SK-N-SH treated with all-trans-retinoic acid at 6 μM for 48 hours (cell line): ENCODE measurements at regions not wholly inside any gene's neighbourhood (a gene's known extent, or its start where the extent isn't known, plus 50 kb on each side); places are given as distances from the start of the nearest gene placed in this dataset.

Experiments
- ZFP3 ChIP-seq: fragments of 250-450 bp; sonication (Bioruptor Pico); IDR thresholded peaks from 2 replicates; pipeline ENCODE4 v1.5.0; 2020; ENCODE audit warnings: mild to moderate bottlenecking, moderate library complexity
- ZNF8 ChIP-seq: fragments of 450-650 bp; formaldehyde crosslinking; IDR thresholded peaks from 2 replicates; pipeline ENCODE4 v1.5.0; 2020; ENCODE audit warnings: mild to moderate bottlenecking, moderate library complexity
- TF ChIP-seq, protein P1 (sequence below): fragments of 250-450 bp; sonication (Bioruptor Pico); IDR thresholded peaks from 2 replicates; pipeline ENCODE4 v1.8.0; 2020; ENCODE audit warnings: mild to moderate bottlenecking, moderate library complexity, borderline replicate concordance

DNA sequence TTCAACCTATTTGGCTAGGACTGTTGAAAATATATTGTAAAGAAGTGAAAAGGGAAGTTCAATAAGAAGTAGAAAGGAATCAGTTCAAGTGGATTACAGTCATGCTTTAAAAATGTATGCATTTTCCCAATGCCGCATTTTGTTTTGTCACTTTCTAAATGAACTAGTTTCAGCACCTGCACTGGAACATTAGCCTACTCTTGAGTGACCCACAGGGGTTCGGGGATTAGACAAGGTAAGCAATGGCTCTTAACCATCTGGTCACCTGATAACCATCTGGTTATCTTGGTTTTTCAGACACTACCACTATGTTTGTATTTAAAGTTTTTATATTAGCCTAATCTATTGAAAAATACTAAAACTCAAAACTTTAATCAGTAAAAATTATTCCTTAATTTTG is 97.6 kb downstream of the CD164 start:
- TF ChIP-seq ZFP3 (no peak), ZNF8 (no peak)
- TF ChIP-seq, protein P1, sequence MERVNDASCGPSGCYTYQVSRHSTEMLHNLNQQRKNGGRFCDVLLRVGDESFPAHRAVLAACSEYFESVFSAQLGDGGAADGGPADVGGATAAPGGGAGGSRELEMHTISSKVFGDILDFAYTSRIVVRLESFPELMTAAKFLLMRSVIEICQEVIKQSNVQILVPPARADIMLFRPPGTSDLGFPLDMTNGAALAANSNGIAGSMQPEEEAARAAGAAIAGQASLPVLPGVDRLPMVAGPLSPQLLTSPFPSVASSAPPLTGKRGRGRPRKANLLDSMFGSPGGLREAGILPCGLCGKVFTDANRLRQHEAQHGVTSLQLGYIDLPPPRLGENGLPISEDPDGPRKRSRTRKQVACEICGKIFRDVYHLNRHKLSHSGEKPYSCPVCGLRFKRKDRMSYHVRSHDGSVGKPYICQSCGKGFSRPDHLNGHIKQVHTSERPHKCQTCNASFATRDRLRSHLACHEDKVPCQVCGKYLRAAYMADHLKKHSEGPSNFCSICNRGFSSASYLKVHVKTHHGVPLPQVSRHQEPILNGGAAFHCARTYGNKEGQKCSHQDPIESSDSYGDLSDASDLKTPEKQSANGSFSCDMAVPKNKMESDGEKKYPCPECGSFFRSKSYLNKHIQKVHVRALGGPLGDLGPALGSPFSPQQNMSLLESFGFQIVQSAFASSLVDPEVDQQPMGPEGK (CRISPR knock-in tag): no peak
